ENCODE measurements at regions not wholly inside any gene's neighbourhood (a gene's known extent, or its start where the extent isn't known, plus 50 kb on each side); places are given as distances from the start of the nearest gene placed in this dataset.
"Not testable (repeated sequence)": the region's sequence is repeated elsewhere in the genome, so short reads cannot be mapped to it uniquely, and the experiment has no call there.

DNA sequence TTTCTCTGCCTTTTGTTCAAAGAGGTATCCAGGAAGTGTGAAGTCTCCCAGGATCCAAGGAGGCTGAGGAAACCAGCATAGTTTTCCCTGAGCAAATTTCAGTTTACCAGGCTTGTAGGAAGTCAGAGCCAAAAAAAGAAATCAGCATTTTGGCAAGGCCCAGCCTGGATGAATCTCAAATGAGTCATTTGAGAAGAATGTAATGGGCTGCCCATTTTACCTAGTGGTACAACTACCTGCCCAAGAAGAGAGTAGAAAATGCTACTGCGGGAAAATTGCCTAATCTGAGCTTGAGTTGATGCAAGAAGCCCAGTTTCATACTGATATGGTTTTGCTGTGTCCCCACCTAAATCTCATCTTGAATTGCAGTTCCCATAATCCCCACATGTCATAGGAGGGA is 284.1 kb upstream of the ZNF507 start:
- DNase-seq: no peak

DNA sequence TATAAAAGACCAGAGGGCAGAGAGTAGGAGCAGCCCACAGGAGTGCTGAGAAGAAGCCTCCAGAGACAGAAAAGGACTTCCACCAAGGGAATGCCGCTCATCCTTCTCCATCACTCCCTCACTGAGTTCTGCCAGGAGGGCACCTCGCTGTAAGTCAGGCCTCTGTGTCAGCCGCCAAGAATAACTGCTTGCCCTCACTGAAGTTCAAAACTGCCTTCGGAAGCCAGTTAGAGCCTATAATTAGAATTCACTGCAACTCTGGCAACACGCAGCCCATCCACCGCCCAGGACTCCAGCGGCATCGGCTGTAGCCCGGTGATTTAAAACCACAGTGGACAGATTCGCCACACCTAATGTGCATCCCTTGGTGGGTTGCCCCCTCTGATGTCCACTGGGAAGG is 281.8 kb upstream of the ZNF507 start:
- DNase-seq: no peak

DNA sequence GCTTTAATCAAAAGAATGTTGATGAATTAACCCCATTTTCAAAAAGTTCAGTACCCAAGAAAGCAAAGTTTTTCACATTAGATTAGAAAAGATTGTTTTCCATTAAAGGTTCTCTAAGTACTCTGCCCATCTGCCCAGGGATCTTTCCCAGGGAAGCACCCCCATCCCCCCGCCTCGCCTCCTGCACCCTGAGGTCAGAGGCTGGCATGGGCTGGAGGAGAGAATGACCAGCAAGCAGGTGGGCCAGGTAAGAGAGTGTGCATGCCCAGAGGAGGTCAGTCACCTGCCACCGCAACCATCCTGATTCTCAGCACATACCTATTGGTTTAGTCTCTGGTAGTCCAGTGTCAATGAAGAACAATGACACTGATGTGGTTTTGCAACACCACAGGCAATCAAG is 279.4 kb upstream of the ZNF507 start:
- DNase-seq: no peak

DNA sequence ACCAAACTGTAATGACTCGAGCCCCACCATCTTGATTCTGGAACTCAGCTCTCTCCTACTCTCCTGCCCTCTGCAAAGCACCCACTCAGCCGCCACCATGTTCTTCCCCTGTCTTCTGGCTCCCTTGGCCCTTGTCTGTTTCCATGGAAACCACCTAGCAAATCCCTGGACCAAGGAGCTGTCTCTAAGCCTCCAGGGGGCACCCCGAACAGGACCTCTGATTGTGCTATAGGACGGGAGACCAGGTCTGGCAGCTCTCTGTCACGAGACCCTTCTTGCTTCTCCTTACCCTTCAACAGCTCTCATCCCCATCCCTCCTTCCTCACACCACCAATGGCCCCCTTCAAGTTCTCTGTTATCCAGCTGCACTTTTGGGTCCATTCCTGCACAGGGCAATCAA is 277.7 kb upstream of the ZNF507 start:
- DNase-seq: no peak

DNA sequence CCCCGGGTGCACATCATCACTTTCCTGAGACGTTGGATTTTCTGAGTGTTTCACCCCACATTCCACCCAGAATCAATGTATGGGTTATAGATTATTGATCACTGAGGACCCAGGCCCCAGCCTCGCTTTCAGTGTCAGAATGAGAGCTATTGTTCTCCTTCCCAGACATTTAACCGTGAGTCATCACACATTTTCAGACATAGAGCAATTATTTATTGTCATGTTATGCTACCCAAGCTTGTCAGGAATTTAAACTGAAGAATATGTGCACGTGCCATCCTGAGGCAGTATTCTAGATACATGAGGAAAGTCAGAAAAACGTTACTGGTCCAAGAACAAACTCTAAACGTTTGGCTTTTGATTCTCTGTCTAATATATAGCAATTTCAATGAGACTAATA is 276.6 kb upstream of the ZNF507 start:
- no peak for DNase-seq

DNA sequence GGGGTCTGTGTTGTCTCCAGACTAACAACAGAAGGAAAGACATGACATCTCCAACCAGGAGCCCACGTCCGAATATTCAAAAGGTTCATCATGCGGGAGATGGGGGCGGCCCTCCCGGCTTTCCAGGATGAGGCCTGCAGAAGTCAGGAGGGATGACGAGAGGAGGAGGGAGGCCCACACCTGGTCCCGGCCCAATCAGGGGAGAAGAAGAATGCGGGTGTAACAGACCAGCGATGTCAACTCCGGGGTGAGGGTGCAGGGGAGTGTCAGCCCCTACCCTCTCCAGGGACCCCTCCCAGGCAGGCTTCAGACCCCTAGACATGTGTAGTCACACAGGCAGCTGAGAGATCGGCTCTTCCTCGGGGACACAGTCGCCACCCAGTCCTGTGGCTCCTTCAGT is 275.3 kb upstream of the ZNF507 start:
- DNase-seq: no peak

DNA sequence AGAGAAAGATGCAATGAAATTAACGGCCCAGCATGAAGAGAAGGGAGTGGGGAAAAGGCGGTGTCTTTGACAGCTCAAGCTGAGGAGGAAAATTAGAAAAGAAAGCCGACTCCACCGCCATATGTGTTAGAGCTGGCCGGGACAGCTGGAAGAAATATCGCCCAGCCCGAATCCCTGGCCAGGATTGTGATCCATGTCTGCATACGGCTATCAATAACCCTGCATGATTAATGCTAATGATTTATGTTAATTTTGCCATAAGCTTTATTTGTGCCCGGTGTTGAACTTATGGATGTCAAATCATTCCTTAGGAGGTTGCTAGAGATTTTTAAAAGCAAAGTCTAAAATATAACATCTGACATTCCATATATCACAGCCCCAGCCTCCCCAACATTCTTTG is 263.4 kb upstream of the ZNF507 start:
- DNase-seq: no peak

DNA sequence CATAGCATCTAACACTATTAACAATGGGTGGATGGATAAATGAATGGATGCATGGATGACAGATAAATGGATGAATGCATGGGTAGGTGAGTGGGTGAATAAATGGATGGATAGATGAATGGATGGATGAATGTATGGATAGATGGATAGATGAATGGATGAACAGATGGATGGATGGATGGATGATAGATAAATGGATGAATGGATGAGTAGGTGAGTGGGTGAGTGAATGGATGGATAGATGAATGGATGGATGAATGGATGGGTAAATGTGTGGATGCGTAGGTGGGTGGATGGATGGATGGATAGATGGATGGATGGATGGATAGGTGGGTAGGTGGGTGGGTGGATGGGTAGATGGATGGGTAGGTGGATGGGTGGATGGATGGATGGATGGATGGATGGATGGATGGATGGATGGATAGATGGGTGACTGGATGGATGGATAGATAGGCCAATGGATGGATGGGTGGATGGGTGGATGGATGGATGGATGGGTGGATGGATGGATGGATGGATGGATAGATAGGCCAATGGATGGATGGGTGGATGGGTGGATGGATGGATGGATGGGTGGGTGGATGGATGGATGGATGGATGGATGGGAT is 260.6 kb upstream of the ZNF507 start:
- not testable (repeated sequence) for DNase-seq

DNA sequence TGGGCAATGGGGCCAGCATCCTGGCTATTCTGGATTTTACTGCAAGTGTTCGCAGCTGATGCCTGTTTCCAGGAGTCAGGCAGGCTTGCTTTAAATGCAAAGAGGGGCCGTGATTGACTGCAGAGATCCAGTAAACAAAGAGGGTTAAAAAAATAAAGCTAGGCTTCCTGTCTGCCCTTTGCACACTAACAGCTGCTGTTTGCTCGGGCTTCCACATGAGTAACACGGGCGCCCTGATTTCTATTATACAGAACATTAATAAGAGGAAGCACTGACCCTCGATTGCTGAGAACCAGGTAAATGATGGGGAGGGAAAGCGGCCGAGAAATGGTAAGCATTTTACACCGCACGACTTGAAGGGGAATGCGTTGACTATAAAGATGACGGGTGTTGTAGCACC is 254.2 kb upstream of the ZNF507 start:
- DNase-seq: peak; percentile 52

DNA sequence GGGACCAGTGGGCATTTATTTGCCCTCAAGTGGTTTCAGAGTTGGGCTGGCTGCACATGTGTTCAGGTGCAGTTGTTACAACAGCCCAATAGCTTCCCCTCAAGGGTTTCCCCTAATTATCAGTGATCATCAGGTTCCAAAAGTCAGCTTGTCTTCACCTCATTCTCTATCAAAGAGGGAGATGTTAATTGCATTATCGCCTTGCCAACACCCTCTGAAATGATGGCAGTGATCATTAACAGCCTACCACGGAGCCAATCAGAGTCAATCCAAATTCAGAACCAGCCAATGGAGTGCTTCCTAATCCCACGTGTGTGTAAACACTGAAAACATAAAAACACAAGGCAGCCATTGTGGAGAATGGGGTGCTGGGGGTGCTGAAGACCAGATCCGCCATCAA is 248.4 kb upstream of the ZNF507 start:
- DNase-seq: no peak

DNA sequence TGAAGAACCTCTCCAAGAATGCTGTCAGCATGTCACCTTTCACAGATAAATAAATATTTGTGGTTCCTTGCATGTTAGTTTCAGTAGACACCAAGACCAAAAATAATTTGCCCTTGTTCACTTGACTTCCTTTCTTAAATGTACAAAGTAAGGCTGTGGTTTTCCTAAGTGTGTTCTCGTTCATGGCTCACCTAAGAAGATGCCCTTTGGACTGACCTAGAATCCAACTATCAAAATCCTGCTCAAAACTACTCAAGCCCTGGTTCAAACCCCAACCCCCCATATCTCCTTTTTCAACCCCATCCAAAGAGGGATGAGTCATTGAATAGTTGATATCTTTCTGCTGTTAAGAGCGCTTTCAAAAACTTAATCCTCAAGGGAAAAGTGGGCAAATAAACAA is 247.8 kb upstream of the ZNF507 start:
- DNase-seq: no peak

DNA sequence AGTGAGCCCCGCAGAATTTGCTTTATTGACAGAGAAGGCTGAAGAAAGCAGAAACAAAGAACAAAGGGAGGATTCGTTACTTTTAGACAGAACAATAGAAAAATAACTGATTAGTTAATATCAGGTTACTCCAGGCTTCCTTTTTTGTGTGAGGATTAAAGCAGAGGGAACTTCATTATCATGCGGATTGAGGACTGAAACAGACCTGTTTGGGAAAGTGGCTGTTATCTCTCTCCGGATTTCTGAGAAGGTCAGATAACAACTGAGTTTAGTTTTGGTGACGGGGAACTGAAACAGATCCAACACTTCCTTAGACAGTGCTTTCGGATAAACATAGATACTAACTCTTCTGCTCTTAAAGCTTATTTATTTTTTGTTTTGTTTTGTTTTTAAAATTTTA is 246.4 kb upstream of the ZNF507 start:
- DNase-seq: no peak

DNA sequence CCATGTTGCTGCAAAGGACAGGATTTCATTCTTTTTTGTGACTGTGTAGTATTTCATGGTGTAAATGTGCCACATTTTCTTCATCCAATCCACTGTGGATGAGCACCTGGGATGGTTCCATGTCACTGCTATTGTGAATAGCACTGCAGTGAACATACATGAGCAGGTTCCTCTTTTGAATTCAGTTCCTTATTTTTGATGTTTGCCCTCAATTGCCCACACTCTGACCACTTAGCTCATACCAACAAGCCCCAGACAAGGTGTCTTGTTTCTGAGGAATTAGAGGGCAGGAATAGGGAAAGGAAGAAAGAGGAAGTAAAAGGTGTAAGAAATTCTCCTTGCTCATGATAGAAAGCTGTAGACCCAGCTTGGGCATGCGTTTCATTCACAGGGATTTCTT is 244.2 kb upstream of the ZNF507 start:
- no peak for DNase-seq

DNA sequence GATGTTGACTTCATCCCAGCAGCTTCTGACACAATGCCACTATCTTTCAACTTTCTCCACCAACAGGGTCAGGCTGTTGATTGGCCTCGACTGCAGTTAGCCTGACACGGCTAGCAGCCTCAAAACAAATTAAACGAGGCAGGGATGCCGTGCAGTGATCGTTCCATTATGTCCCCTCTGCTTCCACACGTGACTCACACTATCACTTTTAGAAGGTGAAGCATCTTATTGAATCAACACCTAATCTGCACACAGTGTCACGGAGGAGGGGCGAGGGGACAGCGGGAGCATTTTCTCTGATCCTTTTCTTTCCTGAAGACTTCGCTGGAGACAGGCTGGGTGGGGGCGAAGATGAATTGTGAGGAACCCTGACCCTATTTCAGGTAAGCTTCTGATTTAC is 241.9 kb upstream of the ZNF507 start:
- no peak for DNase-seq

DNA sequence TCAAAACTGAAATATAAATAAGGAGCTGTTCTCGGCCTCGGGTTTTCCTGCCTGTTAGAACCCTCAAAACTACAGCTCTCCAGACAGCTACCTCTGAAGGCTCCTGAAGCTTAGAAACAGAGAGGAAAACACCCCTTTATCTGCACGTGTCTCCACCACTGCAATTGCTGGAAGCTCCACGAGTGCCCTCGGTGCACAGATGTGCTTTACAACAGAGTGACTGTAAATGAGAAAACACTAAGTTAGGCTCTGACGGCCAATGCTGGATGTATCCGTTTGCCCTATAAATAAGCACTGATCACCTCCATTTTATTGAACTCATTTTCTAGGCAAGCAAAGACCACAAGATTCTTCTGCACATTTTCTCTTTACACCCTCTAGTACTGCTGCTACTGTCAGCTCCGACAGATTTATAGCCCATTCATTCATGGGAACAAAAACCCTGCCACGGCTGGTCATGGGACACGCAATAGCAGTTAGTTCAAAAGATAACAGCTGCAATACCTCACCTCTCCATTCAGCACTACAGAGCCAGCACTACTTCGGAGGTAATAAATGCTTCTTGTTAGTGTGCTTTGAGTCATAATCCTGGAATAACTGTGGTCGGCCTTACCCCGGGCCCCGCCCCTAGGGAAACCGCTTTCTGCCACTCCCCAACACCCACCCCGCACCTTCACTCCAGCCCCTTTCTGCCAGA is 241.1 kb upstream of the ZNF507 start:
- no peak for DNase-seq

DNA sequence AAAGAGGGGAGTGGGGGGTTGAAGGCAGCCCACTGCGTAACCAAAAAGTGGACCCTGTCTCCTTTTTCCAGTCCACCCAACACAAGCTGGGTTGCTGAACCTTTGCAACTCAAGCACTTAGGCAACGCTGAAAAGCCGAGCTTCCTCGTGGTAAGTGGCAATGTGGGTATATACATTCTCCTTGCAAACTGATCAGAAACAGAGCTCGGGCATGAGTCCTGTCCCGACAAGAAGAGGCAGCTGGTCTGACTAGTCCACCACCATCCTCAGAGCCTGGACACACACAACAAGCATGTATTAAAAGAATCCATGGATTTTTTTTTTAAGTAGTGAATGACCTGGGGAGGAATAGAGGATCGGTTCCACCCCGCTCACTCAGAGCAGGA is 240.6 kb upstream of the ZNF507 start:
- DNase-seq: no peak

DNA sequence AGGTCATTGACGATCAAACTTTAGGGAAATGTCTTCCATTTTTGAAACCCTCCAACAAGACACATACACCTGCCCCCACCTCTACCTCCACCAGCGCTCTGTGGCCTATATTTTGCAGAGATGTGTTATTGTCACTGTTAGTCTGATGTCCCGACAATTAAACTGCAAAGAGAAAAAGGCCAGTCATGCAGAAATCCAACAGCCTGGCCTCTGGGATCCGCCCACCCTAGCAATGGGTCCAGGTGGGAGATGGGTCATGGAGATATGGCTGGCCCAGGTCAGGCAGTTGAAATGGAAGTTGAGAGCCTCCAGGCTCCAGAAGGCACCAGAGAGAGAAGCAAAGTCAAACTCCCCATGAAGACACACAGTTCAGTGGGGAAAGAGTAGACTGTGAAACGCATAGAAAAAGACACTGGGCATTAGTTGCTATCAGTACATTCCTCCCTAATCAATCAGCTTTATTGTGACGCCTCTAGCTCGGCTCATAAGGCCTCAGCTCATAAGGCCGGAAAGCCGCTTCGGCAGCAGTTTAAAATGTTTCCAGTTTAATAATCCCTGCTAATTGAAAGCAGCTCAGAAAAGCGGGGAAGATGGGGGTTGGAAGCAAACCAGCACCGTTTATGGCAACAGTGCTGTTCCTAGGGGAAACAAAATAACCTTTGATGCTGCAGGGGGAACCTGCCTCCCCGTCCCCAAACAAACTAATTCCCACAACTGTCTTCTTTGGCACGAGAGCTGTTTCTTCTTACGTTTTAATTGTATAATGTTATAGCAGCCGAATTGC is 239.7 kb upstream of the ZNF507 start:
- no peak for DNase-seq

DNA sequence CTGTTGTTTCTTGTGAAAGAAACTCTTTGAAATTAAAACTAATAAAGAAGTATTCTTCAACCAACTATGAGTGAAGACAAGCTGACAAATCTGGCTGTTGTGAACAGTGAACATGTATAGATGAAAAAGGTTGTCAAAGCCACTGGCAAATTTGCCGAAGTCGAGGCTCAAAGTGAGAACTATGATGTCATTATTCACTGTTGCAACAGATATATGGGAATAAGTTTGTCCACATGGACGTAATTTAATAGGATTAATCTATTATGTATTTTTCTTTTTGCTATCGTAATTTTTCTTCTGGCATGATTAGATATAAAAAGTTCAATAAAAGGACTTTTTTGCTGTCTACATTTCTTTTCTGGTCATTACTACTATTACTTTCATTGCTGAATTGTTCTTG is 223.2 kb upstream of the ZNF507 start:
- DNase-seq: no peak

DNA sequence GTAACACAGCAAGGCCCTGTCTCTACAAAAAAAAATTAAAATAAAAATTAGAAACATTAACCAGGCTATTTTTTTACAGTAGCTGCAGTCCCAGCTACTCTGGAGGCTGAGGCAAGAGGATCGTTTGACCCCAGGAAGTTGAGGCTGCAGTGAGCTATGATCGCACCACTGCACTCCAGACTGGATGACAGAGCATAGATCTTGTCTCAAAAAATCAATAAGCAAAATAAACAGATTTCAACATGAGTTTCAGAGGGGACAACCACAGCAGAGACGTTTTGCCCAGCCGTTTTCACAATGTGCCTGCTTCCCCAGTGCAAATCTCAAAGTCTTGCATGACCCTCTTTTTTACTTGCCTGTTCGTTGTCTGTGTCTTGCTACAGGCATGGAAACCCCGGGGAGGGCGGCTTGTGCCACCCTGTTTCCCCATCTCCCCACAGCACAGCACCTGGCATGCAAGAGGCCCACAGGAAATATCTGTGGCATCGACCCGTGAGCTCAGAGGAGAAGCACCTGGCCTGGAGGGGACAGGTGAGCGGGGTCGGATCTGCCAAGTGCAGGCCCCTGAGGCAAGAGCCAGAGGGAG is 222.0 kb upstream of the ZNF507 start:
- DNase-seq: no peak

DNA sequence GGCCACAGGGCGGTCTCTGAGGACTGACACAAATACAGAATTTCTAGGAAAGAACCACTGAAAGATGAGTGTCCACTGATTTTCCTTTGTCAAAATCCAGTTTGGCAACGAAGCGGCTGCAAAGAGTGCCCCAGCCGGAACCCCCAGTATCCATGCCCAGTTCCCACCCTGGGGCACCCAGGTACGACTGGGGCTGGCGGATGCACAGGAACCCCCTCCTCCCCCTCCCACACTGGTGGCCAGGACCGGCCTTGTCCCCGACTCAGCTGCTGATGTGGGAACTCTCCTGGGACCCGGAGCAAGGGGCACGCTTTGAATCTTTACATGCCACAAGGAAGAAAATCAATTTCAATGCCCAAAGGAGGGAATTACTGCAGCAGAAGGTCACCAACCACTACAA is 220.8 kb upstream of the ZNF507 start:
- no peak for DNase-seq

DNA sequence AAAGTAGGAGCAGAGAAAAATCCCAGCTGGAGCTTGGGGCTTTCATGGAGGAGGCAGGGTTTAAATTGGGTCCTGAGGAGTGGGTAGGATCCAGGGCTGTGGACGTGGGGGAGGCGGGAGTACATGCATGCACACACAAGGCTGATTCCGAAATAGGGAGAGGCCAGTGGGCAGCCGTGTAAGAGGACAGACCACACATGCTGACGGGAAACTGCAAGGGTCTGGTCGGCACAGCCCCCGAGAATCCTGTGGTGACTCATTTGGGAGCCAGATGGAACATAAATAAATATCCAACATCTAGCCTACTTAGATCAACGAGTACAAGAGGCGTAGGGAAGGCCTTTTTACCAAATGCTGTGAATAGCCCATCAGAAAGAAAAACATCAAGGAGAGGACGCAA is 216.3 kb upstream of the ZNF507 start:
- DNase-seq: no peak

DNA sequence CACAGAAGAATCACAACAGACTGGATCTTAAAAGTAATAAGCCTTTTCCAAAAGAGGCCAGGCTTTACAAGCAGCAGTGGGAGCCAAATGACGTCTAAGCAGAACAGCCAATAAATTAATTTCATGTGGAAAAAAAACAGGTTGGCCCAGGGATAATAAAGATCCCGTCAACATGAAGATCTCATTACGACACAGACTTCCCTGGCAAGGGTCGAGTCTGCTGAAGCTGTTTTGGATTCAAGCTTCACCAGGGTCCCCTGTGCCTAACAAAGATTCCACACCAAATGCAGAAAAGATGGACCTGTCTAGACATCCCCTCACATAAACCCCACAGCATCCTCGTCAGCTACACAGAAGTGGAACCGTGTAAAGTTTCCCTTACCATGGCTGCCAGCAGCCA is 215.1 kb upstream of the ZNF507 start:
- DNase-seq: no peak

DNA sequence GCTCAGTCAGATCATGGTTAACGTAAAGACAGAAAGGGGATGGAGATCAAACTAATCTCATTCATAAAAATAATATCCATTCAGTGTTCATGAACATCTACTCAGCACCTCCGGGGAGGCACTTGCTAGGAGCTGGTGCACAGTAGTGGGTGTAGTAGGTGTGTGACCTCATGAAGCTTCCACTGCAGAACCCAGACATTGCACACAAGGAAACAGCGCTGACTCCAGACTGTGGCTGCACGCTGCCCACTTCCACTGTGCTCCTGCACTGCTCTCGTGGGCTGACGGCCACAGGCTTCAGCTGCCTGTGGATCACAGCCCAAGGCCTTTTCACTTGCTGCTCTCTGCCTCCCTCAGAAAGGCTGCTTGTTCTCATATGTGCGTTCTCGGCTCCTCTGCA is 214.4 kb upstream of the ZNF507 start:
- DNase-seq: no peak

DNA sequence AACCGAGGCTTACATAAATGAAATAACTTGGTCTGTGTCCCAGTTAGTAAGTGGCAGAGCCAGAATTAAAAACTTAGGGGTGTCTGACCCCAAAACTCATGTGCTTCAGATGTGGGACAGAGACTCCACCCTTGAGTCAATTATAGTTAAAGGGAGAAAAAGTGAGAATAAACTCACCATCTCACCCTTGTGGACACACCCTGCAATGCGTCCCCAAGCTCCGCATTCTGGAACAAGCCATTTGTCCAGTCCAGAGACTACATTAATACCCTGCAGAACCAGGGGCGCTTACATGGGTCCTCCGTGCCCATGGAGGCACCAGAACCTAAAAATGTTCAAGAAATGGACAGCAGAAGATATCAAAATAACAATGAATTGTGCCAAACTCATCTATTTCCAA is 207.0 kb upstream of the ZNF507 start:
- no peak for DNase-seq

Data from retina (tissue), 1 donor.